HEK293 (cell line): ENCODE measurements at regions not wholly inside any gene's neighbourhood (a gene's known extent, or its start where the extent isn't known, plus 50 kb on each side); places are given as distances from the start of the nearest gene placed in this dataset.

Experiments used
- CTCF ChIA-PET: fragments of 350-600 bp; formaldehyde crosslinking; extraction: SDS; loops from one replicate; lab custom pipeline; 2021; ENCODE audit warnings: antibody characterized with exemption; lab: Yijun Ruan, JAX
- POLR2A ChIA-PET: fragments of 300-600 bp; formaldehyde crosslinking; extraction: SDS; loops from one replicate; lab custom pipeline; 2020; ENCODE audit warnings: antibody characterized with exemption, inconsistent platforms; lab: Yijun Ruan, JAX
- H3K27ac ChIP-seq: fragments of 200-500 bp; sonication (Bioruptor generic); 2 replicates; pipeline ENCODE4 v1.5.1; 2014; ENCODE audit warnings: low read depth, low read length, control low read depth, inconsistent platforms; ENCODE audit errors: extremely low read depth
- H3K36me3 ChIP-seq, 2 experiments: fragments of 200-500 bp in 1 of 2; sonication (Bioruptor generic) in 1 of 2; 1 replicate in 1 of 2; 2 replicates in 1 of 2; pipeline ENCODE4 v1.5.1; 2014 to 2017; ENCODE audit warnings: inconsistent platforms in 2 of 2, low read length in 2 of 2; ENCODE audit not compliant: control insufficient read depth in 2 of 2, insufficient read depth in 1 of 2
- H3K4me1 ChIP-seq: fragments of 200-500 bp; sonication (Bioruptor generic); 2 replicates; pipeline ENCODE4 v1.5.1; 2014; ENCODE audit warnings: mild to moderate bottlenecking, low read length, inconsistent platforms; ENCODE audit not compliant: control insufficient read depth, insufficient read depth
- H3K4me3 ChIP-seq: 2 replicates; pipeline ENCODE4 v1.5.1; 2011; ENCODE audit warnings: low read depth, mild to moderate bottlenecking, control low read depth, low read length, moderate library complexity
- H3K9me3 ChIP-seq: fragments of 200-500 bp; sonication (Bioruptor generic); 2 replicates; pipeline ENCODE4 v1.5.1; 2014; ENCODE audit warnings: low read depth, low read length, inconsistent platforms; ENCODE audit not compliant: control insufficient read depth, insufficient read depth
- CTCF ChIP-seq: fragments of 450-650 bp; formaldehyde crosslinking; IDR thresholded peaks from 2 replicates; pipeline ENCODE4 v1.5.1; 2016; ENCODE audit warnings: missing biosample characterization, missing genetic modification characterization
- GLI4 ChIP-seq: fragments of 450-650 bp; formaldehyde crosslinking; IDR thresholded peaks from 2 replicates; pipeline ENCODE4 v1.5.1; 2016; ENCODE audit warnings: missing biosample characterization, missing genetic modification characterization
- OSR2 ChIP-seq: fragments of 450-650 bp; formaldehyde crosslinking; IDR thresholded peaks from 2 replicates; pipeline ENCODE4 v1.5.1; 2016; ENCODE audit warnings: missing biosample characterization, missing genetic modification characterization
- OVOL3 ChIP-seq: fragments of 450-650 bp; formaldehyde crosslinking; IDR thresholded peaks from 2 replicates; pipeline ENCODE4 v1.5.1; 2016; ENCODE audit warnings: missing biosample characterization, missing genetic modification characterization
- YY1 ChIP-seq: fragments of 450-650 bp; formaldehyde crosslinking; IDR thresholded peaks from 2 replicates; pipeline ENCODE4 v1.5.1; 2018; ENCODE audit warnings: missing biosample characterization, missing genetic modification characterization
- ZBTB20 ChIP-seq: fragments of 450-650 bp; formaldehyde crosslinking; IDR thresholded peaks from 2 replicates; pipeline ENCODE4 v1.5.1; 2016; ENCODE audit warnings: missing biosample characterization, missing genetic modification characterization
- ZBTB49 ChIP-seq: fragments of 450-650 bp; formaldehyde crosslinking; IDR thresholded peaks from 2 replicates; pipeline ENCODE4 v1.5.1; 2016; ENCODE audit warnings: missing biosample characterization, missing genetic modification characterization, low read depth
- ZNF112 ChIP-seq: fragments of 450-650 bp; formaldehyde crosslinking; IDR thresholded peaks from 2 replicates; pipeline ENCODE4 v1.5.0; 2017; ENCODE audit warnings: missing biosample characterization, missing genetic modification characterization
- ZNF114 ChIP-seq: fragments of 450-650 bp; formaldehyde crosslinking; IDR thresholded peaks from 2 replicates; pipeline ENCODE4 v1.5.0; 2017; ENCODE audit warnings: missing biosample characterization, missing genetic modification characterization
- ZNF138 ChIP-seq: fragments of 450-650 bp; formaldehyde crosslinking; IDR thresholded peaks from 2 replicates; pipeline ENCODE4 v1.5.1; 2016; ENCODE audit warnings: missing biosample characterization, missing genetic modification characterization, borderline replicate concordance
- ZNF146 ChIP-seq: fragments of 450-650 bp; formaldehyde crosslinking; IDR thresholded peaks from 2 replicates; pipeline ENCODE4 v1.5.1; 2016; ENCODE audit warnings: missing biosample characterization, missing genetic modification characterization
- ZNF184 ChIP-seq: fragments of 450-650 bp; IDR thresholded peaks from 2 replicates; pipeline ENCODE4 v1.5.1; 2018; ENCODE audit warnings: missing biosample characterization, mild to moderate bottlenecking, missing genetic modification characterization
- ZNF341 ChIP-seq: fragments of 450-650 bp; formaldehyde crosslinking; IDR thresholded peaks from 2 replicates; pipeline ENCODE4; 2016; ENCODE audit warnings: low read depth, missing biosample characterization, missing genetic modification characterization
- ZNF473 ChIP-seq: fragments of 450-650 bp; formaldehyde crosslinking; IDR thresholded peaks from 2 replicates; pipeline ENCODE4 v1.5.1; 2017; ENCODE audit warnings: missing biosample characterization, missing genetic modification characterization
- ZNF48 ChIP-seq: fragments of 450-650 bp; formaldehyde crosslinking; IDR thresholded peaks from 2 replicates; pipeline ENCODE4 v1.5.1; 2016; ENCODE audit warnings: missing biosample characterization, missing genetic modification characterization
- ZNF501 ChIP-seq: fragments of 450-650 bp; formaldehyde crosslinking; IDR thresholded peaks from 2 replicates; pipeline ENCODE4 v1.5.1; 2016; ENCODE audit warnings: missing biosample characterization, missing genetic modification characterization
- ZNF777 ChIP-seq: fragments of 450-650 bp; formaldehyde crosslinking; IDR thresholded peaks from 2 replicates; pipeline ENCODE4 v1.5.1; 2017; ENCODE audit warnings: missing biosample characterization, missing genetic modification characterization, borderline replicate concordance
- ZSCAN16 ChIP-seq: fragments of 450-650 bp; formaldehyde crosslinking; IDR thresholded peaks from 2 replicates; pipeline ENCODE4 v1.5.1; 2016; ENCODE audit warnings: missing biosample characterization, missing genetic modification characterization
- ZSCAN23 ChIP-seq: fragments of 450-650 bp; formaldehyde crosslinking; IDR thresholded peaks from 2 replicates; pipeline ENCODE4 v1.5.1; 2016; ENCODE audit warnings: missing biosample characterization, missing genetic modification characterization
- ZSCAN4 ChIP-seq: fragments of 450-650 bp; formaldehyde crosslinking; IDR thresholded peaks from 2 replicates; pipeline ENCODE4 v1.5.1; 2017; ENCODE audit warnings: missing biosample characterization, missing genetic modification characterization
- ZXDB ChIP-seq: fragments of 450-650 bp; formaldehyde crosslinking; IDR thresholded peaks from 2 replicates; pipeline ENCODE4 v1.5.1; 2016; ENCODE audit warnings: missing biosample characterization, missing genetic modification characterization
- TF ChIP-seq, protein P1 (sequence below): fragments of 450-650 bp; formaldehyde crosslinking; IDR thresholded peaks from 2 replicates; pipeline ENCODE4 v1.5.1; 2016; ENCODE audit warnings: missing biosample characterization, missing genetic modification characterization
- TF ChIP-seq, protein P2 (sequence below): fragments of 450-650 bp; formaldehyde crosslinking; IDR thresholded peaks from 2 replicates; pipeline ENCODE4; 2016; ENCODE audit warnings: missing biosample characterization, missing genetic modification characterization

GRCh38 chr18:37701967-37702366 lies 136.4 kb upstream of the CELF4 start:
- TF ChIP-seq CTCF (tag by site-specific recombination) (no peak), ZBTB49 (tag by site-specific recombination) (no peak), ZNF48 (tag by site-specific recombination) (no peak), ZNF146 (tag by site-specific recombination) (no peak), ZNF138 (no peak), GLI4 (tag by site-specific recombination) (no peak), ZXDB (tag by site-specific recombination) (no peak)
- TF ChIP-seq, all 188 proteins: peak for 0
- no peaks in the 10 kb centered on the region for H3K36me3 ChIP-seq
- no peak overlapping the region for H3K27ac ChIP-seq
- no peak overlapping the region for H3K4me3 ChIP-seq
- POLR2A ChIA-PET: no interaction called here
- H3K4me1 ChIP-seq: no peaks in the 10 kb centered on the region
- CTCF ChIA-PET: no interaction called here
- no peaks in the 10 kb centered on the region for H3K9me3 ChIP-seq

DNA sequence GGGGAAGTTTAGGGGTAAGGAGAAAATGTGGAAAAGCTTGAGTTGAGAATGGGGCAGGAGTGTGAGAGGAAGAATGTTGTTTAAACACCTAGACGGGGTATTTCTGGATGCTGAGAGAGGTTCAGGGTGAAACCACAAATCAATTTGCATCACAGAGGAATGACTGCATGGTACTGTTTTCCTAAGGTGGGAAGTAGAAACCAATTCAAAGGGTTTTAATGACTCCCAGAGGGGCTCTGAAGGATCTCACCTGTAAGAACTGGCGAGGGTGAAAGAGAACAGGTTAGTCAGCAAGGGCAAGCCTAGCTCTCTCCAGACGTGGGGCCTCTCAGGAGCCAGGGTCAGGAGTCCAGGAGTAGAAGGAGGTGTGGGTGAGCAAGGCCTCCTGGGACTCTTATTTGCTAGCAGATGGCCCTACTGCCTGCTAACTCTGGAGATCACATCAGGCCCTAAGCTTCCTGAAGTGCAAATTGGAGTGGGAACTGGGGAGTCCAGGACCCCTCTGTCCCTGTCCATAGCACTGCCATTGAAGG lies 133.0 kb upstream of the CELF4 start:
- Histone ChIP-seq H3K27ac (no peak overlapping the region), H3K4me1 (no peaks in the 10 kb centered on the region), H3K4me3 (no peak overlapping the region), H3K9me3 (no peaks in the 10 kb centered on the region), H3K36me3 (no peaks in the 10 kb centered on the region)
- CTCF ChIA-PET: interaction anchor here (0.7 kb wide), 1 partner anchor 262 kb away, joined by 3 read pairs; no protein-coding TSS in a partner anchor
- TF ChIP-seq ZNF112 (tag by site-specific recombination): no peak
- TF ChIP-seq, protein P1, sequence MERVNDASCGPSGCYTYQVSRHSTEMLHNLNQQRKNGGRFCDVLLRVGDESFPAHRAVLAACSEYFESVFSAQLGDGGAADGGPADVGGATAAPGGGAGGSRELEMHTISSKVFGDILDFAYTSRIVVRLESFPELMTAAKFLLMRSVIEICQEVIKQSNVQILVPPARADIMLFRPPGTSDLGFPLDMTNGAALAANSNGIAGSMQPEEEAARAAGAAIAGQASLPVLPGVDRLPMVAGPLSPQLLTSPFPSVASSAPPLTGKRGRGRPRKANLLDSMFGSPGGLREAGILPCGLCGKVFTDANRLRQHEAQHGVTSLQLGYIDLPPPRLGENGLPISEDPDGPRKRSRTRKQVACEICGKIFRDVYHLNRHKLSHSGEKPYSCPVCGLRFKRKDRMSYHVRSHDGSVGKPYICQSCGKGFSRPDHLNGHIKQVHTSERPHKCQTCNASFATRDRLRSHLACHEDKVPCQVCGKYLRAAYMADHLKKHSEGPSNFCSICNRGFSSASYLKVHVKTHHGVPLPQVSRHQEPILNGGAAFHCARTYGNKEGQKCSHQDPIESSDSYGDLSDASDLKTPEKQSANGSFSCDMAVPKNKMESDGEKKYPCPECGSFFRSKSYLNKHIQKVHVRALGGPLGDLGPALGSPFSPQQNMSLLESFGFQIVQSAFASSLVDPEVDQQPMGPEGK (tag by site-specific recombination): no peak
- no peak for TF ChIP-seq ZNF501 (tag by site-specific recombination)
- TF ChIP-seq ZNF473 (tag by site-specific recombination): no peak
- TF ChIP-seq OSR2 (tag by site-specific recombination): no peak
- TF ChIP-seq, protein P2, sequence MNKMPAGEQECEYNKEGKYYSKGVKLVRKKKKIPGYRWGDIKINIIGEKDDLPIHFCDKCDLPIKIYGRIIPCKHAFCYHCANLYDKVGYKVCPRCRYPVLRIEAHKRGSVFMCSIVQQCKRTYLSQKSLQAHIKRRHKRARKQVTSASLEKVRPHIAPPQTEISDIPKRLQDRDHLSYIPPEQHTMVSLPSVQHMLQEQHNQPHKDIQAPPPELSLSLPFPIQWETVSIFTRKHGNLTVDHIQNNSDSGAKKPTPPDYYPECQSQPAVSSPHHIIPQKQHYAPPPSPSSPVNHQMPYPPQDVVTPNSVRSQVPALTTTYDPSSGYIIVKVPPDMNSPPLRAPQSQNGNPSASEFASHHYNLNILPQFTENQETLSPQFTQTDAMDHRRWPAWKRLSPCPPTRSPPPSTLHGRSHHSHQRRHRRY (tag by site-specific recombination): no peak
- no peak for TF ChIP-seq ZSCAN23
- no peak for TF ChIP-seq OVOL3 (tag by site-specific recombination)
- TF ChIP-seq YY1 (tag by site-specific recombination): no peak
- TF ChIP-seq ZNF777: no peak
- no peak for TF ChIP-seq ZNF184 (tag by site-specific recombination)
- TF ChIP-seq ZSCAN4 (tag by site-specific recombination): no peak
- no peak for TF ChIP-seq ZSCAN16
- TF ChIP-seq ZBTB20 (tag by site-specific recombination): no peak
- no peak for TF ChIP-seq ZNF341 (tag by site-specific recombination)
- no peak for TF ChIP-seq ZBTB49 (tag by site-specific recombination)
- TF ChIP-seq ZNF114 (tag by site-specific recombination): no peak
- POLR2A ChIA-PET: no interaction called here
